ENCODE measurements at regions not wholly inside any gene's neighbourhood (a gene's known extent, or its start where the extent isn't known, plus 50 kb on each side); places are given as distances from the start of the nearest gene placed in this dataset.

DNA sequence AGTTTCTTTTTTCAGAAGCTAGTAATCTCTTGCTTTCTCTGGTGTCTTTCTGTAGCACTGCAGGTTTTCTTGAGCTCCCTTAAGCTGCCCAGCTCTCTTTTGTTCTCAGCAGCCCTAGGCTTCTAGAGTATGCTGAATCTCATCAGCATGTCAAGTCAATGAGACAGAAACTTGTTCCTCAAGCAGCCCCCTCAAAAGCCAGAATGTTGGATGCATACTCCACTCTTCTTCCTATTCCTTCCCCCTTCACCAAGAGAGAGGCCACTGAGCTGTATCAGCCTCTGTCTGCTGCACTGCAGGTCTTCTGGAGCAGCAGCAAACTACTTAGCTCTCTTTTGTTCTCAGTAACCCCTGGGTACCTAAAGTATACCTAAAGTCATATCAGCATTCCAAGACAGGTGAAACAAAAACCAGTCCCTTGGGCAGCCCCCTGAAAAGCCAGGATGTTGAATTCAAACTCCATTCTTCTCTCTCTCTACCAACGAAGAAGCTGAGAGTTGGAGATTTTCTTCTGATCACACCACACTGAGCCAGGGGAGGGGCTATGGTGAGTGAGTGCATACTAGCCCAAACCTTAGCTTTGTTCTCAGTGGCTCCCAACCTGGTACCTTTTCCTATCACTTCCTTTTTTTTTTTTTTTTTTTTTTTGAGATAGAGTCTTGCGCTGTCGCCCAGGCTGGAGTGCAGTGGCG lies 73.3 kb upstream of the WAC start:
- H3K36me3 Mint-ChIP-seq: peaks cover 5% of the 10 kb centered on the region
- TF ChIP-seq, protein P1, sequence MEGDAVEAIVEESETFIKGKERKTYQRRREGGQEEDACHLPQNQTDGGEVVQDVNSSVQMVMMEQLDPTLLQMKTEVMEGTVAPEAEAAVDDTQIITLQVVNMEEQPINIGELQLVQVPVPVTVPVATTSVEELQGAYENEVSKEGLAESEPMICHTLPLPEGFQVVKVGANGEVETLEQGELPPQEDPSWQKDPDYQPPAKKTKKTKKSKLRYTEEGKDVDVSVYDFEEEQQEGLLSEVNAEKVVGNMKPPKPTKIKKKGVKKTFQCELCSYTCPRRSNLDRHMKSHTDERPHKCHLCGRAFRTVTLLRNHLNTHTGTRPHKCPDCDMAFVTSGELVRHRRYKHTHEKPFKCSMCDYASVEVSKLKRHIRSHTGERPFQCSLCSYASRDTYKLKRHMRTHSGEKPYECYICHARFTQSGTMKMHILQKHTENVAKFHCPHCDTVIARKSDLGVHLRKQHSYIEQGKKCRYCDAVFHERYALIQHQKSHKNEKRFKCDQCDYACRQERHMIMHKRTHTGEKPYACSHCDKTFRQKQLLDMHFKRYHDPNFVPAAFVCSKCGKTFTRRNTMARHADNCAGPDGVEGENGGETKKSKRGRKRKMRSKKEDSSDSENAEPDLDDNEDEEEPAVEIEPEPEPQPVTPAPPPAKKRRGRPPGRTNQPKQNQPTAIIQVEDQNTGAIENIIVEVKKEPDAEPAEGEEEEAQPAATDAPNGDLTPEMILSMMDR (IDR thresholded peaks at IDR 0.05; ENCODE audit: unreplicated experiment): no peak
- peaks cover 11% of the 10 kb centered on the region for H3K4me1 Mint-ChIP-seq
- H3K27ac Mint-ChIP-seq: no peak overlapping the region
- peaks cover 9% of the 10 kb centered on the region for H3K9me3 Mint-ChIP-seq
- DNase-seq (ENCODE audit: low spot score in 2 of 2, unreplicated experiment in 2 of 2): no peak
- no peak overlapping the region for H3K4me3 Mint-ChIP-seq
- H3K27me3 Mint-ChIP-seq (ENCODE audit: low read depth): no peaks in the 10 kb centered on the region

DNA sequence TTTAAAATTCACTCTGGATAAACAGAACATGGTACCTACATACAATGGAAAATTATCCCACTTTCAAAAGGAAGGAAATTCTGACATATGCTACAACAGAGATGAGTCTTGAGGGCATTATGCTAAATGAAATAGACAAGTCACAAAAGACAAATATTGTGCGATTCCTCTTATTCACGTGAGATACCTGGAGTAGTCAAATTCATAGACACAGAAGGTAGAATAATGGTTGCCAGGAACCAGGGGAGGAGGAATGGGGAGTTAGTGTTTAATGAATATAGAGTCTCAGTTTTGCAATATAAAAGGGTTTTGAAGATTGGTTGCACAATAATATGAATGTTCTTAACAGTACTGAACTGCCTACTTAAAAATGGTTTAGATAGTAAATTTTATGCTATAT lies 69.8 kb upstream of the WAC start:
- no peak overlapping the region for H3K4me3 Mint-ChIP-seq

DNA sequence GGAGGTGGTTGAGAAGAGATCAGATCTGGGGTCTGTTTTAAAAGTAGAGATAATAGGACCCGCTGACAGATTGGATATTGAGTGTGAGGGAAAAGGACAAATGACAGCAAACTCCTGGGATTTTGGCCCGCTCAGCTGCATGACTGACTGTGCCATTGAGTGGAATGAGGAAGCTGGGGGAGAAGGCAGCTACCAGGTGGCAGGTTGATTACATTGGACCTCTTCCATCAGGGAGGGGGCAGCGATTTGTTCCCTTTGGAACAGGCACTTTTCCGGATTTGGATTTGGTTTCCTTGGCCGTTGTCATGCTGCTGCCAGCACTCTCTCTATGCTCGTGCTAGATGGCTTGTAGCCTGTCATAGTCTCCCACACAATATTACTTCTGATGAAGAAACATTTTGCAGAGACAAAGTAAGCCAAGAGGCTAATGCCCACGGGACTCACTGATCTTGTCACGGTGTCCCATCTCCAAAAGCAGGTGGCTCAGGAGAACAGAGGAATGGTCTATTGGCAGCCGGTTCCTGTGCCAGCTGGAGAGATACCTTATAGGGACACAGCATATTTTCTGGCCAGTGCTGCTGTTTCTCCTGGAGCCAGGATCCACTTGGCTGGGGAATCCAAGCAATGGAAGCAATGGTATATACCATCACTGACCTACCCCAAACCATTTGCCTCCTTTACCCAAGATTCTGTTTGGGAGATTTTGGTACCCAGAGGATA lies 69.1 kb upstream of the WAC start:
- no peaks in the 10 kb centered on the region for H3K27me3 Mint-ChIP-seq (ENCODE audit: low read depth)
- peaks cover 4% of the 10 kb centered on the region for H3K4me1 Mint-ChIP-seq
- H3K27ac Mint-ChIP-seq: no peak overlapping the region
- no peak for DNase-seq (ENCODE audit: low spot score in 2 of 2, unreplicated experiment in 2 of 2)
- peaks cover 5% of the 10 kb centered on the region for H3K9me3 Mint-ChIP-seq
- TF ChIP-seq, protein P1 (IDR thresholded peaks at IDR 0.05; ENCODE audit: unreplicated experiment): no peak
- H3K36me3 Mint-ChIP-seq: no peaks in the 10 kb centered on the region
- H3K4me3 Mint-ChIP-seq: no peak overlapping the region

More for the DNA sequence above, 69.8 kb upstream of the WAC start:
- Mint-ChIP-seq H3K27ac (no peak overlapping the region), H3K9me3 (peaks cover 5% of the 10 kb centered on the region), H3K27me3 (ENCODE audit: low read depth) (no peaks in the 10 kb centered on the region), H3K4me1 (peaks cover 4% of the 10 kb centered on the region), H3K36me3 (no peaks in the 10 kb centered on the region)
- no peak for DNase-seq (ENCODE audit: low spot score in 2 of 2, unreplicated experiment in 2 of 2)
- TF ChIP-seq, protein P1 (IDR thresholded peaks at IDR 0.05; ENCODE audit: unreplicated experiment): no peak

DNA sequence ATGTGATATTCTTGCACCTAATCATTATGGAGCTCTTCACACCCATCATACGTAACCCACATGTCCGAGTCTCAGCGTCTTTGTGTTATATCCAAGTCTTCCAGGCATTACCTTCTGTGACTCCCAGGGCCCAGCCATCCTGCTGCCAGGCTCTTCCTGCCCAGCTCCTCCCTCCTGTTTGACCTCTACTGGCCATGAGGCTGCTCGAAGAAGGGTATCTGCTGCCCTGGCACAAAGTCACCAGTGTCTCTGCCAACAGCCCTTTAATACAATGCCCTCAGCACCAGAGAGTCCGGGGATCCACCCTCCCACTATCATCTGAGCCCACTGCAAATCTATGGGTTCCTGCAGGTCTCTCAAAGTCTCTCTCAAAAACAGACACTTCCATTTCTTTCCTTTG lies 65.3 kb upstream of the WAC start:
- DNase-seq (ENCODE audit: low spot score in 2 of 2, unreplicated experiment in 2 of 2): no peak
- Mint-ChIP-seq H3K27me3 (ENCODE audit: low read depth) (no peaks in the 10 kb centered on the region), H3K36me3 (no peaks in the 10 kb centered on the region), H3K4me3 (no peak overlapping the region), H3K4me1 (peaks cover 7% of the 10 kb centered on the region), H3K27ac (no peak overlapping the region), H3K9me3 (peaks cover 5% of the 10 kb centered on the region)
- TF ChIP-seq, protein P1 (IDR thresholded peaks at IDR 0.05; ENCODE audit: unreplicated experiment): no peak

DNA sequence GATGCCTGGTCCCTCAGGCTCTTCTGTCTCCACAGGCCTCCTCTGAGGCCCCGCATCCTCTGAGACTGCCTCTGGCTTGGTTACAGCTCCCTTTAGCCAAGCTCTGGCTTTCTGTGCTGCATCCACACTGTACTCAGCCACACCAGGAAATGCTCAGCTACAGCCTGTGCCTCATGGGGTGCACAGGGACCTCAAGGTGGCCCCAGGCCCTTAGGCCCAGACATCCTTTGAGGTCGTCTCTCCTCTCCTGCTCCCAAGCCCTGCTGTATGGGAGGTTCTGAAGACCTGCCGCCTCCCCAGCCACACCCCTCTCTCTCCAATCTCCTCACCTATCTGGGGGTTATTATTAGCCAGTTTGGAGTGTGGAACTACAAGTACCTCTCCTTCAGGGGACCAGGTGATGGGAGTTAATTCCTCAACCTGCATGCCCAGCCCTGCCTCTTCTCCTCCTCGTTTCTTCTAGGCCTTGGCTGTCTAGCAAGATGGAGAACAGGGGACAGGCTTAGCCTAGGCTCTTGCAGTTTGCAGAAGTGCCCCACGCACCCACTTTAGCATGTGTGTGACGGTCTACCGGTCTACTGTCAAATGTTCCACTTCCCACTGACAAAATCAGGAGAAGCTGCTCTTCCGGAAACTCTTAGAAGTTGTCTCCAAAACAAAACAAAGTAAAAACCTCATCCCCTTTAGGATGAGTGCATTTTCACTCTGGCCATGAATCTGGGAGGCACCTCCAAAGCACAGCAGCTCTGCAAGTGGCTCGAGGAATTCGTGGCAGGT lies 64.0 kb upstream of the WAC start:
- Mint-ChIP-seq H3K4me3 (no peak overlapping the region), H3K4me1 (peaks cover 7% of the 10 kb centered on the region), H3K27me3 (ENCODE audit: low read depth) (no peaks in the 10 kb centered on the region), H3K27ac (no peak overlapping the region), H3K36me3 (no peaks in the 10 kb centered on the region), H3K9me3 (peaks cover 5% of the 10 kb centered on the region)
- TF ChIP-seq, protein P1 (IDR thresholded peaks at IDR 0.05; ENCODE audit: unreplicated experiment): no peak
- DNase-seq (ENCODE audit: low spot score in 2 of 2, unreplicated experiment in 2 of 2): no peak
